Spinal cord (tissue), 9 donors: ENCODE measurements at regions not wholly inside any gene's neighbourhood (a gene's known extent, or its start where the extent isn't known, plus 50 kb on each side); places are given as distances from the start of the nearest gene placed in this dataset.
"Not testable (repeated sequence)": the region's sequence is repeated elsewhere in the genome, so short reads cannot be mapped to it uniquely, and the experiment has no call there.

Source experiments
- DNase-seq, 6 donors: peaks; one replicate each; pipeline versions ENCODE4 v3.0.0 to v3.0.0-alpha.2; 2013 to 2015; ENCODE audit warnings: low spot score in 6 of 6, low read depth in 4 of 6
- H3K27ac ChIP-seq: one replicate; pipeline ENCODE4 v1.5.1; 2013; ENCODE audit warnings: low read depth, low read length, control low read depth
- H3K27me3 ChIP-seq: one replicate; pipeline ENCODE4 v1.6.1; 2013; ENCODE audit warnings: low read length; ENCODE audit not compliant: control insufficient read depth, insufficient read depth
- H3K36me3 ChIP-seq: one replicate; pipeline ENCODE4 v1.6.1; 2013; ENCODE audit warnings: low read length; ENCODE audit not compliant: control insufficient read depth, insufficient read depth
- H3K4me1 ChIP-seq: one replicate; pipeline ENCODE4 v1.6.1; 2013; ENCODE audit warnings: low read length; ENCODE audit not compliant: control insufficient read depth, insufficient read depth
- H3K4me3 ChIP-seq: one replicate; pipeline ENCODE4 v1.5.1; 2013; ENCODE audit warnings: low read depth, low read length, control low read depth
- H3K9me3 ChIP-seq: one replicate; pipeline ENCODE4 v1.6.1; 2013; ENCODE audit warnings: low read length; ENCODE audit not compliant: control insufficient read depth, insufficient read depth
- WGBS: methylation state at CpG from one replicate; pipeline ENCODE4 v1.1.5; 2013; ENCODE audit warnings: missing lambda C conversion rate; ENCODE audit not compliant: insufficient coverage; 5-methylcytosine and 5-hydroxymethylcytosine counted together
- donor health status: healthy.

GRCh38 chr14:45786266-45786665, 533.3 kb upstream of the MIS18BP1 start:
- no peaks in the 10 kb centered on the region for H3K4me1 ChIP-seq
- no peaks in the 10 kb centered on the region for H3K27me3 ChIP-seq
- no peaks in the 10 kb centered on the region for H3K36me3 ChIP-seq
- peaks cover 8% of the 10 kb centered on the region for H3K9me3 ChIP-seq
- whole genome bisulfite sequencing = no CpG with 5 or more reads among the region's 1 CpG
- no peak for DNase-seq
- no peak overlapping the region for H3K27ac ChIP-seq
- H3K4me3 ChIP-seq = no peak overlapping the region

GRCh38 chr14:45785240-45785639, 532.2 kb upstream of the MIS18BP1 start:
- no CpG with 5 or more reads among the region's 1 CpG for WGBS
- no peak overlapping the region for H3K27ac ChIP-seq
- H3K27me3 ChIP-seq = no peaks in the 10 kb centered on the region
- no peaks in the 10 kb centered on the region for H3K36me3 ChIP-seq
- peaks cover 8% of the 10 kb centered on the region for H3K9me3 ChIP-seq
- no peak overlapping the region for H3K4me3 ChIP-seq
- no peaks in the 10 kb centered on the region for H3K4me1 ChIP-seq
- DNase-seq = no peak

GRCh38 chr14:45766247-45766646, 513.2 kb upstream of the MIS18BP1 start:
- DNase-seq = no peak

GRCh38 chr14:45757655-45758054, 504.7 kb upstream of the MIS18BP1 start:
- Histone ChIP-seq H3K9me3 (peaks cover 3% of the 10 kb centered on the region), H3K27me3 (no peaks in the 10 kb centered on the region), H3K4me3 (no peak overlapping the region), H3K36me3 (no peaks in the 10 kb centered on the region), H3K27ac (no peak overlapping the region), H3K4me1 (no peaks in the 10 kb centered on the region)
- DNase-seq = no peak
- 83% methylated on average over 2 of the region's 4 CpGs for whole genome bisulfite sequencing

More at GRCh38 chr14:45766247-45766646, 513.2 kb upstream of the MIS18BP1 start:
- WGBS = no CpG with 5 or more reads among the region's 2 CpGs
- no peaks in the 10 kb centered on the region for H3K27me3 ChIP-seq
- no peak overlapping the region for H3K27ac ChIP-seq
- no peak overlapping the region for H3K4me3 ChIP-seq
- H3K36me3 ChIP-seq = no peaks in the 10 kb centered on the region
- no peaks in the 10 kb centered on the region for H3K4me1 ChIP-seq
- H3K9me3 ChIP-seq = no peaks in the 10 kb centered on the region

GRCh38 chr14:45756412-45756811, 503.4 kb upstream of the MIS18BP1 start:
- not testable (repeated sequence) for H3K9me3 ChIP-seq, H3K27ac ChIP-seq, DNase-seq, H3K36me3 ChIP-seq, H3K4me1 ChIP-seq, H3K27me3 ChIP-seq, H3K4me3 ChIP-seq
- WGBS = no CpG with 5 or more reads among the region's 2 CpGs

DNA sequence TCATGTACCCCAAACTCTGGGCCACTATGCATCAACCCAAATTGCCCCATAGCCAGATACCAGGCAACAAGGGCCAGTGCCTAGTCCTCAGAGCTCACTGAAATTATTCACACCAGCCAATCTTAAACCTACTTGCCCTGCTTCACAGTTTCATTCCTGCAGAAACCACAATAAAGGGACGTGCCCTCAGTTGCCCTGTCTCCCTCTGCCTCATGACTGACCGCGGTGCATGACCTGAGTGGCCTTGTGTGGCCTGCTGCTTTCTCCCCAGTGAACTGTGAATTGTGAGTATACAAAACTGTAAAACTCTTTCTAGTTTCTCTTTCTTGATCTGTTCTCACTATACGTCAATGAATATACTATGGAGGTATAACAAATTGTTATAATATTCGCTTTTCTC, 490.9 kb upstream of the MIS18BP1 start:
- Histone ChIP-seq H3K27ac (no peak overlapping the region), H3K36me3 (no peaks in the 10 kb centered on the region), H3K4me3 (no peak overlapping the region), H3K9me3 (no peaks in the 10 kb centered on the region), H3K4me1 (no peaks in the 10 kb centered on the region), H3K27me3 (no peaks in the 10 kb centered on the region)
- WGBS = 63% methylated on average over 1 of the region's 5 CpGs
- no peak for DNase-seq

DNA sequence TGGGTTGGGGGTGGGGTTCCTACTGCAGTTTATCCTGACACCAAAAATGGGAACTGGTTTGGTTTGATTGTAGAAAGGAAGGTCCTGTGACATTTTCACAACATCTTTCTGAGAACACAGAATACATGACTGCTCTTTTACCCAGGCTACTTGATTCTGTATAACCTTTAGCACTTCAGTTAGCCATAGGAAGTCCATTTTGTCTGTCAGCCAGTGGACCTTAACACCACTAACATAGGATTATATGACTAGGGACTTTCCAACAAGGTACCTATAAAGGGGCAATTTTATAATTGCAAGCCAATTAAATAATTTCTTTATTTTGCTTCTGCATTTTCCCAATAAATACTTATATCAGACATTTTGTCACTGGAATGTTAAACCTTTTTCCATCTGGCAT, 489.2 kb upstream of the MIS18BP1 start:
- Histone ChIP-seq H3K9me3 (no peaks in the 10 kb centered on the region), H3K36me3 (no peaks in the 10 kb centered on the region), H3K27me3 (no peaks in the 10 kb centered on the region), H3K27ac (no peak overlapping the region), H3K4me1 (no peaks in the 10 kb centered on the region), H3K4me3 (no peak overlapping the region)
- no peak for DNase-seq

DNA sequence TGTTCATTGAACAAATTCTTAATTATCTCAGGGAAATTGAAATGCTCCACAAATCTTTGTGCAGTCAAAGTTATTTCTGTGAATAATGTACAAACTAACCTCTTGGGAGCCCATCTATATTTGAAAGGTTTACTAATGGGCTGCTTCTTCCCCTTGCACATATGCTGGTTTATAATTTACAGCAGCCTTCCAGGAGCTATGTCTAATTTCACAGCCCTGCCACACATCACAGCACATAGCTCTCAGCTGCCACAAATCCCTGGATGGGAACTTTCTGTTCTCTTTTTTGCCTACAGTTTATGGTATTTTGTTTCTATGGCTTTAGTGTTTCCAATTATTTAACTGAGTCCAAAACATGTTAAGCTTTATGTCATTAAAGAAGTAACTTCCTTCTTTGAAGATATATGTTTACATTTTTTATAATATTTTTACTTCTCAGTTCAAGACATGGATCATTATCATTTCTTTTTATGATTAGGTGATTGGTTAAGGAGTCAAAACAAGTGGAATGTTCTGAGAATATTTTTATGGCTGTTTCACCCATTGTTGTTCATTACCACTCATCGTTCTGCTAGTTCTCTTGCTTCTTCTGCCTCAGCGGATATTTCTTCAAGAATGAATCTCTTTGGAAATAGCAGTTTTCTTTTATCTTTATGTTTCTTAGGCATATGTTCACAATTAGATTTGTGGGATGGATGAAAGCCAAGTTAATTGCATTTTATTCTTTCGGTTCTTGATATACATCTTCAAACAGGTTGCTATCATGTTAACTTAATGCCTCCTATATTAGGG, 475.6 kb upstream of the MIS18BP1 start:
- Histone ChIP-seq H3K4me3 (no peak overlapping the region), H3K4me1 (no peaks in the 10 kb centered on the region), H3K36me3 (no peaks in the 10 kb centered on the region), H3K9me3 (no peaks in the 10 kb centered on the region), H3K27me3 (no peaks in the 10 kb centered on the region), H3K27ac (no peak overlapping the region)
- WGBS = no CpG with 5 or more reads among the region's 3 CpGs
- peak in 2 of 6 donors; percentile 11 to 65 for DNase-seq

GRCh38 chr14:45727133-45727532, 474.1 kb upstream of the MIS18BP1 start:
- Histone ChIP-seq H3K36me3 (no peaks in the 10 kb centered on the region), H3K27me3 (no peaks in the 10 kb centered on the region), H3K9me3 (no peaks in the 10 kb centered on the region), H3K27ac (no peak overlapping the region), H3K4me3 (no peak overlapping the region), H3K4me1 (no peaks in the 10 kb centered on the region)
- no peak for DNase-seq
- WGBS = no CpG with 5 or more reads among the region's 1 CpG

DNA sequence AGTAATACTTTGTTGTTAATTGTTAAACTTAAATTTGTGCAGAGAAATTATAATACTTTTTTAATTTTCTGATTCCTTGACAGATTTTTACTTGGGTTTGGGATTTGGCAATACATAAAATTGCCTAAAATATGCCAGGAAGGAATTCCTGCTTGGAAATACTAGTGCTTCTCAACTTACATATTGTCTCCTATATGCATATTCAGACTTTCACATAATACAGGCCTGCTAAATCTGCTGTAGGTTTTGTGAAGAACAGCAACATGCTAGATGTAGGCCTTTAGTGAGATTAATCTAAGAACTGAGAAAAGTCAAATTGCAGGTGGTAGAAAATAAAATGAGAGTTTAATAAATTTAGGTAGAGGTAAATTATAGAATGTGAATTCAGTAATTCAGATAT, 468.5 kb upstream of the MIS18BP1 start:
- Histone ChIP-seq H3K27me3 (no peaks in the 10 kb centered on the region), H3K4me3 (no peak overlapping the region)
- no peak for DNase-seq

More for the DNA sequence above, 468.5 kb upstream of the MIS18BP1 start:
- Histone ChIP-seq H3K9me3 (no peaks in the 10 kb centered on the region), H3K27ac (no peak overlapping the region), H3K36me3 (no peaks in the 10 kb centered on the region), H3K4me1 (no peaks in the 10 kb centered on the region)
